ENCODE measurements at regions not wholly inside any gene's neighbourhood (a gene's known extent, or its start where the extent isn't known, plus 50 kb on each side); places are given as distances from the start of the nearest gene placed in this dataset.
A peak's percentile ranks its signal among the peaks of the same experiment; 100 is the strongest.
"Not testable (repeated sequence)": the region's sequence is repeated elsewhere in the genome, so short reads cannot be mapped to it uniquely, and the experiment has no call there.

DNA sequence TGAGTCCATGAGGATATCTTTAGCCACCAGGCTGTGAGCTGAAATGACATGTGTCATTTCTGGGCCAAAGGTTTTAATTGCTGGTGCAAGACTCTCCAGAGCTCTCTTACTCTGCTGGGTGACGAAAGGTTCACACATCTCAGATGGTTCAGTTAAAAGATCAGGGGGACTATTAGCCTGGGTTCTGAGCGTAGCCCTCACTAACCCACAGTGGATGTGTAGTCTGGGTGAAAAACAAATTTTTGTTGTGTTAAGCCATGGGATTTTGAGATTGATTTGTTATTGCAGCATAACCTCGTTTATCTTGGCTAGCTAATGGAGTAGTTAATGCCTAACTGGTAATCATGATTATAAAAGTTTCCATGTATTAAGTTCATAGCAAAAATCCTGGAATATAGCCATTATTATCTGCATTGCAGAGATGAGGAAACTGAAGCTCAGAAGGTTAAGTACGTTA lies 251.5 kb downstream of the RMST start:
- no peak for TF ChIP-seq SPI1 (IDR thresholded peaks at IDR 0.05; ENCODE audit: borderline replicate concordance, low read depth)

GRCh38 chr12:97716356-97716755 lies 253.8 kb downstream of the RMST start:
- DNase-seq (ENCODE audit: low read depth in 1 of 2, low spot score in 1 of 2), result peak in 1 of 2 experiments; percentile 3
- TF ChIP-seq, protein P1, sequence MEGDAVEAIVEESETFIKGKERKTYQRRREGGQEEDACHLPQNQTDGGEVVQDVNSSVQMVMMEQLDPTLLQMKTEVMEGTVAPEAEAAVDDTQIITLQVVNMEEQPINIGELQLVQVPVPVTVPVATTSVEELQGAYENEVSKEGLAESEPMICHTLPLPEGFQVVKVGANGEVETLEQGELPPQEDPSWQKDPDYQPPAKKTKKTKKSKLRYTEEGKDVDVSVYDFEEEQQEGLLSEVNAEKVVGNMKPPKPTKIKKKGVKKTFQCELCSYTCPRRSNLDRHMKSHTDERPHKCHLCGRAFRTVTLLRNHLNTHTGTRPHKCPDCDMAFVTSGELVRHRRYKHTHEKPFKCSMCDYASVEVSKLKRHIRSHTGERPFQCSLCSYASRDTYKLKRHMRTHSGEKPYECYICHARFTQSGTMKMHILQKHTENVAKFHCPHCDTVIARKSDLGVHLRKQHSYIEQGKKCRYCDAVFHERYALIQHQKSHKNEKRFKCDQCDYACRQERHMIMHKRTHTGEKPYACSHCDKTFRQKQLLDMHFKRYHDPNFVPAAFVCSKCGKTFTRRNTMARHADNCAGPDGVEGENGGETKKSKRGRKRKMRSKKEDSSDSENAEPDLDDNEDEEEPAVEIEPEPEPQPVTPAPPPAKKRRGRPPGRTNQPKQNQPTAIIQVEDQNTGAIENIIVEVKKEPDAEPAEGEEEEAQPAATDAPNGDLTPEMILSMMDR (IDR thresholded peaks at IDR 0.05; ENCODE audit: insufficient read depth, low read length), result no peak
- TF ChIP-seq SPI1 (IDR thresholded peaks at IDR 0.05; ENCODE audit: borderline replicate concordance, low read depth) (no peak), GABPA (IDR thresholded peaks at IDR 0.05; ENCODE audit: low read depth) (no peak)
- no peak overlapping the region for H3K4me3 ChIP-seq (replicated peaks; ENCODE audit: insufficient read depth, low read length)
- no peaks in the 10 kb centered on the region for H3K27me3 ChIP-seq (ENCODE audit: insufficient read depth, poor library complexity, severe bottlenecking)
- no peak overlapping the region for H3K27ac ChIP-seq (replicated peaks)

More for the DNA sequence above, 251.5 kb downstream of the RMST start:
- no peak for DNase-seq (ENCODE audit: low read depth in 1 of 2, low spot score in 1 of 2)
- Histone ChIP-seq H3K27me3 (ENCODE audit: insufficient read depth, poor library complexity, severe bottlenecking) (no peaks in the 10 kb centered on the region), H3K4me3 (replicated peaks; ENCODE audit: insufficient read depth, low read length) (no peak overlapping the region), H3K27ac (replicated peaks) (no peak overlapping the region)

DNA sequence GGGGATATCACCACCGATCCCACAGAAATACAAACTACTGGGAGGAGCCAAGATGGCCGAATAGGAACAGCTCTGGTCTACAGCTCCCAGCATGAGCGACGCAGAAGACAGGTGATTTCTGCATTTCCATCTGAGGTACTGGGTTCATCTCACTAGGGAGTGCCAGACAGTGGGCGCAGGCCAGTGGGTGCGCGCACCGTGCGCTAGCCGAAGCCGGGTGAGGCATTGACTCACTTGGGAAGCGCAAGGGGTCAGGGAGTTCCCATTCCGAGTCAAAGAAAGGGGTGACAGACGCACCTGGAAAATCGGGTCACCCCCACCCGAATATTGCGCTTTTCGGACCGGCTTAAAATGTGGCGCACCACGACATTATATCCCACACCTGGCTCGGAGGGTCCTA lies 261.2 kb downstream of the RMST start:
- H3K27ac ChIP-seq (replicated peaks); H3K4me3 ChIP-seq (replicated peaks; ENCODE audit: insufficient read depth, low read length); H3K27me3 ChIP-seq (ENCODE audit: insufficient read depth, poor library complexity, severe bottlenecking); DNase-seq (ENCODE audit: low read depth in 1 of 2, low spot score in 1 of 2): not testable (repeated sequence)

DNA sequence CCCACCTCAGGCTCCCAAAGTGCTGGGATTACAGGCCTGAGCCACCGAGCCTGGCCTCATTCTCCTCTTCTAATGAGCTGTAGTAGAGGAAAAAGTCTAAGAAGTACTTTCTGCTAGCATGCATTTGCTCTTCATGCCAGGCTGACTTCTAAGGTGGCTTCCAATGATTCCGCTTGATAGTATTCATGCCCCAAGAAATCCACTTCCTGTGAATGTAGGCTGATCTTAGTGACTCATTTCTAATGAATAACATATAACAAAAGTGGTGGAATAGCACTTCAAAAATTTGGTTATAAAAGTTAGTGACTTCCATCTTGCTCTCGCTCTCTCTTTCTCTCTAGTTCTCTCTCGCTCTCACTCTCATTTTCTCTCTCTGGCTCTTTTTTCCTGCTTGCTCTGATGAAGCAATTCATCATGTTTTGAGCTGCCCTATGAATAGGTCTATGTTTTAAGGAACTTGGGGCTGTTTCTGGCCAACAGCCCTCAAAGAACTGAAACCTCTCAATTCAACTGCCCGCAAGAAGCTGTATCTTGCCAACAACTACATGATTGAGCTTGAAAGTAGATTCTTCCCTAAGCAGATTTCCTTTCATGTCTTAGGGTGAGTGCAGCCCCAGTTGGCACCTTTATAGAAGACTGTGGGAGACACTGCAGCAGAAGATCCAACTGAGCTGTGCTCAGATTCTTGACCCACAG lies 282.9 kb downstream of the RMST start:
- H3K4me3 ChIP-seq (replicated peaks; ENCODE audit: insufficient read depth, low read length), result no peak overlapping the region
- TF ChIP-seq SPI1 (IDR thresholded peaks at IDR 0.05; ENCODE audit: borderline replicate concordance, low read depth), result no peak
- TF ChIP-seq GABPA (IDR thresholded peaks at IDR 0.05; ENCODE audit: low read depth), result no peak
- TF ChIP-seq, protein P1 (IDR thresholded peaks at IDR 0.05; ENCODE audit: insufficient read depth, low read length), result no peak
- TF ChIP-seq, protein P2, sequence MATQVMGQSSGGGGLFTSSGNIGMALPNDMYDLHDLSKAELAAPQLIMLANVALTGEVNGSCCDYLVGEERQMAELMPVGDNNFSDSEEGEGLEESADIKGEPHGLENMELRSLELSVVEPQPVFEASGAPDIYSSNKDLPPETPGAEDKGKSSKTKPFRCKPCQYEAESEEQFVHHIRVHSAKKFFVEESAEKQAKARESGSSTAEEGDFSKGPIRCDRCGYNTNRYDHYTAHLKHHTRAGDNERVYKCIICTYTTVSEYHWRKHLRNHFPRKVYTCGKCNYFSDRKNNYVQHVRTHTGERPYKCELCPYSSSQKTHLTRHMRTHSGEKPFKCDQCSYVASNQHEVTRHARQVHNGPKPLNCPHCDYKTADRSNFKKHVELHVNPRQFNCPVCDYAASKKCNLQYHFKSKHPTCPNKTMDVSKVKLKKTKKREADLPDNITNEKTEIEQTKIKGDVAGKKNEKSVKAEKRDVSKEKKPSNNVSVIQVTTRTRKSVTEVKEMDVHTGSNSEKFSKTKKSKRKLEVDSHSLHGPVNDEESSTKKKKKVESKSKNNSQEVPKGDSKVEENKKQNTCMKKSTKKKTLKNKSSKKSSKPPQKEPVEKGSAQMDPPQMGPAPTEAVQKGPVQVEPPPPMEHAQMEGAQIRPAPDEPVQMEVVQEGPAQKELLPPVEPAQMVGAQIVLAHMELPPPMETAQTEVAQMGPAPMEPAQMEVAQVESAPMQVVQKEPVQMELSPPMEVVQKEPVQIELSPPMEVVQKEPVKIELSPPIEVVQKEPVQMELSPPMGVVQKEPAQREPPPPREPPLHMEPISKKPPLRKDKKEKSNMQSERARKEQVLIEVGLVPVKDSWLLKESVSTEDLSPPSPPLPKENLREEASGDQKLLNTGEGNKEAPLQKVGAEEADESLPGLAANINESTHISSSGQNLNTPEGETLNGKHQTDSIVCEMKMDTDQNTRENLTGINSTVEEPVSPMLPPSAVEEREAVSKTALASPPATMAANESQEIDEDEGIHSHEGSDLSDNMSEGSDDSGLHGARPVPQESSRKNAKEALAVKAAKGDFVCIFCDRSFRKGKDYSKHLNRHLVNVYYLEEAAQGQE (IDR thresholded peaks at IDR 0.05; ENCODE audit: insufficient replicate concordance, low read depth), result no peak
- no peak for TF ChIP-seq POLR2AphosphoS5 (IDR thresholded peaks at IDR 0.05; ENCODE audit: low read depth)
- H3K27me3 ChIP-seq (ENCODE audit: insufficient read depth, poor library complexity, severe bottlenecking), result no peaks in the 10 kb centered on the region
- DNase-seq (ENCODE audit: low read depth in 1 of 2, low spot score in 1 of 2), result no peak
- no peak overlapping the region for H3K27ac ChIP-seq (replicated peaks)

GRCh38 chr12:97748298-97748697 lies 285.7 kb downstream of the RMST start:
- Histone ChIP-seq H3K27ac (replicated peaks) (no peak overlapping the region), H3K4me3 (replicated peaks; ENCODE audit: insufficient read depth, low read length) (no peak overlapping the region), H3K27me3 (ENCODE audit: insufficient read depth, poor library complexity, severe bottlenecking) (no peaks in the 10 kb centered on the region)
- TF ChIP-seq, protein P2 (IDR thresholded peaks at IDR 0.05; ENCODE audit: insufficient replicate concordance, low read depth), result no peak
- TF ChIP-seq, protein P1 (IDR thresholded peaks at IDR 0.05; ENCODE audit: insufficient read depth, low read length), result no peak
- TF ChIP-seq POLR2AphosphoS5 (IDR thresholded peaks at IDR 0.05; ENCODE audit: low read depth), result no peak
- DNase-seq (ENCODE audit: low read depth in 1 of 2, low spot score in 1 of 2), result no peak

Data from HL-60 (cell line).